NT2/D1 (cell line): ENCODE measurements at regions not wholly inside any gene's neighbourhood (a gene's known extent, or its start where the extent isn't known, plus 50 kb on each side); places are given as distances from the start of the nearest gene placed in this dataset.

ENCODE experiments used
- DNase-seq: peaks from one replicate; pipeline ENCODE4 v3.0.0-alpha.2; 2011; ENCODE audit warnings: low read depth, low spot score
- H3K27me3 ChIP-seq: 2 replicates; pipeline ENCODE4 v1.6.0; 2011; ENCODE audit warnings: mild to moderate bottlenecking; ENCODE audit not compliant: insufficient read length, insufficient read depth
- H3K36me3 ChIP-seq: 2 replicates; pipeline ENCODE4 v1.6.1; 2011; ENCODE audit warnings: mild to moderate bottlenecking, low read length, mixed read lengths; ENCODE audit not compliant: insufficient read depth, insufficient read length
- H3K4me1 ChIP-seq: 2 replicates; pipeline ENCODE4 v1.5.1; 2011; ENCODE audit not compliant: insufficient read depth, insufficient read length
- H3K4me3 ChIP-seq: 2 replicates; pipeline ENCODE4 v1.5.1; 2011; ENCODE audit warnings: low read depth; ENCODE audit not compliant: insufficient read length
- H3K9ac ChIP-seq: 2 replicates; pipeline ENCODE4 v1.6.0; 2011; ENCODE audit warnings: low read depth; ENCODE audit not compliant: insufficient read length
- H3K9me3 ChIP-seq: 2 replicates; pipeline ENCODE4 v1.5.1; 2011; ENCODE audit warnings: mild to moderate bottlenecking, low read length; ENCODE audit not compliant: insufficient read depth
- SUZ12 ChIP-seq: IDR thresholded peaks from 2 replicates; pipeline ENCODE4 v1.6.1; 2011; ENCODE audit not compliant: insufficient read length, insufficient read depth; ENCODE audit errors: extremely low read depth
- YY1 ChIP-seq: IDR thresholded peaks from 2 replicates; pipeline ENCODE4 v1.6.1; 2011; ENCODE audit not compliant: insufficient read length, insufficient read depth
- ZNF274 ChIP-seq: IDR thresholded peaks from 2 replicates; pipeline ENCODE4 v1.6.1; 2011; ENCODE audit warnings: mild to moderate bottlenecking, low read depth, low read length

- H3K36me3 ChIP-seq: no peaks in the 10 kb centered on the region
- TF ChIP-seq YY1: no peak
- TF ChIP-seq ZNF274: no peak
- TF ChIP-seq SUZ12: no peak
- no peak overlapping the region for H3K9ac ChIP-seq
- no peak overlapping the region for H3K4me3 ChIP-seq
- no peaks in the 10 kb centered on the region for H3K27me3 ChIP-seq
- peaks cover 2% of the 10 kb centered on the region for H3K4me1 ChIP-seq
- H3K9me3 ChIP-seq: no peaks in the 10 kb centered on the region
- no peak for DNase-seq
These were observed 485.3 kb downstream of the PDCD6IP start for GRCh38 chr3:34283751-34284150.

GRCh38 chr3:34284959-34285826 is 486.8 kb downstream of the PDCD6IP start:
- DNase-seq: no peak
- no peaks in the 10 kb centered on the region for H3K36me3 ChIP-seq
- no peak overlapping the region for H3K9ac ChIP-seq
- no peaks in the 10 kb centered on the region for H3K9me3 ChIP-seq
- peaks cover 2% of the 10 kb centered on the region for H3K4me1 ChIP-seq
- no peak for TF ChIP-seq YY1
- no peak for TF ChIP-seq ZNF274
- TF ChIP-seq SUZ12: no peak
- no peak overlapping the region for H3K4me3 ChIP-seq
- no peaks in the 10 kb centered on the region for H3K27me3 ChIP-seq

- Histone ChIP-seq H3K9me3 (no peaks in the 10 kb centered on the region), H3K4me1 (peaks cover 2% of the 10 kb centered on the region), H3K9ac (no peak overlapping the region), H3K4me3 (no peak overlapping the region), H3K27me3 (no peaks in the 10 kb centered on the region), H3K36me3 (no peaks in the 10 kb centered on the region)
- DNase-seq: no peak
- no peak for TF ChIP-seq ZNF274
- no peak for TF ChIP-seq SUZ12
- no peak for TF ChIP-seq YY1
These were observed 487.4 kb downstream of the PDCD6IP start for GRCh38 chr3:34285827-34286188.

- no peak overlapping the region for H3K9ac ChIP-seq
- DNase-seq: no peak
- H3K9me3 ChIP-seq: no peaks in the 10 kb centered on the region
- TF ChIP-seq SUZ12 (no peak), ZNF274 (no peak), YY1 (no peak)
- H3K27me3 ChIP-seq: no peaks in the 10 kb centered on the region
- no peak overlapping the region for H3K4me3 ChIP-seq
- no peaks in the 10 kb centered on the region for H3K36me3 ChIP-seq
- no peaks in the 10 kb centered on the region for H3K4me1 ChIP-seq
These were observed 494.3 kb downstream of the PDCD6IP start for GRCh38 chr3:34292605-34293300.

- no peaks in the 10 kb centered on the region for H3K36me3 ChIP-seq
- no peaks in the 10 kb centered on the region for H3K4me1 ChIP-seq
- TF ChIP-seq YY1 (no peak), SUZ12 (no peak), ZNF274 (no peak)
- no peak for DNase-seq
- H3K9me3 ChIP-seq: no peaks in the 10 kb centered on the region
- H3K9ac ChIP-seq: no peak overlapping the region
- no peaks in the 10 kb centered on the region for H3K27me3 ChIP-seq
- H3K4me3 ChIP-seq: no peak overlapping the region
These were observed 495.8 kb downstream of the PDCD6IP start for GRCh38 chr3:34294240-34294639.

- no peak overlapping the region for H3K4me3 ChIP-seq
- H3K36me3 ChIP-seq: no peaks in the 10 kb centered on the region
- H3K4me1 ChIP-seq: no peaks in the 10 kb centered on the region
- DNase-seq: no peak
- TF ChIP-seq YY1 (no peak), SUZ12 (no peak), ZNF274 (no peak)
- H3K9ac ChIP-seq: no peak overlapping the region
- no peaks in the 10 kb centered on the region for H3K27me3 ChIP-seq
- no peaks in the 10 kb centered on the region for H3K9me3 ChIP-seq
These were observed 498.4 kb downstream of the PDCD6IP start for GRCh38 chr3:34296796-34297195.

- no peak overlapping the region for H3K9ac ChIP-seq
- H3K9me3 ChIP-seq: no peaks in the 10 kb centered on the region
- no peaks in the 10 kb centered on the region for H3K4me1 ChIP-seq
- no peak overlapping the region for H3K4me3 ChIP-seq
- no peaks in the 10 kb centered on the region for H3K27me3 ChIP-seq
- DNase-seq: no peak
- no peak for TF ChIP-seq ZNF274
- TF ChIP-seq SUZ12: no peak
- no peak for TF ChIP-seq YY1
- H3K36me3 ChIP-seq: no peaks in the 10 kb centered on the region
These were observed 500.2 kb downstream of the PDCD6IP start for GRCh38 chr3:34298653-34299052.
